Stimulated activated naive CD4-positive, alpha-beta T cell treated with Interleukin-2 at 50 U/mL for 16 hours (primary cell): ENCODE measurements at regions not wholly inside any gene's neighbourhood (a gene's known extent, or its start where the extent isn't known, plus 50 kb on each side); places are given as distances from the start of the nearest gene placed in this dataset.
"Not testable (repeated sequence)": the region's sequence is repeated elsewhere in the genome, so short reads cannot be mapped to it uniquely, and the experiment has no call there.

ENCODE experiments used
- DNase-seq: peaks from one replicate; lab custom pipeline; 2025; lab: John Stamatoyannopoulos, UW

GRCh38 chr3:87576752-87577151 is 300.4 kb upstream of the POU1F1 start:
- DNase-seq, result no peak

- no peak for DNase-seq
Measured at GRCh38 chr3:87575550-87575949, 299.2 kb upstream of the POU1F1 start.

GRCh38 chr3:87568331-87568730 is 291.9 kb upstream of the POU1F1 start:
- no peak for DNase-seq

GRCh38 chr3:87564438-87564837 is 288.1 kb upstream of the POU1F1 start:
- no peak for DNase-seq

- DNase-seq, result no peak
Measured at GRCh38 chr3:87563712-87564111, 287.3 kb upstream of the POU1F1 start.

GRCh38 chr3:87558492-87558891 is 282.1 kb upstream of the POU1F1 start:
- DNase-seq, result no peak

GRCh38 chr3:87555290-87555689 is 278.9 kb upstream of the POU1F1 start:
- no peak for DNase-seq

GRCh38 chr3:87553058-87553457 is 276.7 kb upstream of the POU1F1 start:
- no peak for DNase-seq

GRCh38 chr3:87550892-87551291 is 274.5 kb upstream of the POU1F1 start:
- no peak for DNase-seq

GRCh38 chr3:87549208-87549607 is 272.8 kb upstream of the POU1F1 start:
- no peak for DNase-seq

GRCh38 chr3:87548271-87548670 is 271.9 kb upstream of the POU1F1 start:
- no peak for DNase-seq

- DNase-seq, result no peak
Measured at GRCh38 chr3:87546216-87546615, 269.8 kb upstream of the POU1F1 start.

- DNase-seq, result not testable (repeated sequence)
Measured at GRCh38 chr3:87543408-87543807, 267.0 kb upstream of the POU1F1 start.

GRCh38 chr3:87541723-87542122 is 265.3 kb upstream of the POU1F1 start:
- DNase-seq, result no peak

- not testable (repeated sequence) for DNase-seq
Measured at GRCh38 chr3:87538722-87539121, 262.3 kb upstream of the POU1F1 start.

- no peak for DNase-seq
Measured at GRCh38 chr3:87509401-87509800, 233.0 kb upstream of the POU1F1 start.

GRCh38 chr3:87508921-87509320 is 232.5 kb upstream of the POU1F1 start:
- no peak for DNase-seq

GRCh38 chr3:87507753-87508152 is 231.4 kb upstream of the POU1F1 start:
- no peak for DNase-seq

- no peak for DNase-seq
Measured at GRCh38 chr3:87503900-87504498, 227.6 kb upstream of the POU1F1 start.

GRCh38 chr3:87501076-87501475 is 224.7 kb upstream of the POU1F1 start:
- DNase-seq, result no peak

- no peak for DNase-seq
Measured at GRCh38 chr3:87498358-87499080, 222.1 kb upstream of the POU1F1 start.

- no peak for DNase-seq
Measured at GRCh38 chr3:87495938-87496337, 219.6 kb upstream of the POU1F1 start.

GRCh38 chr3:87494264-87494663 is 217.9 kb upstream of the POU1F1 start:
- DNase-seq, result no peak

GRCh38 chr3:87491843-87492242 is 215.5 kb upstream of the POU1F1 start:
- no peak for DNase-seq
